HCT116 (cell line): ENCODE measurements at regions not wholly inside any gene's neighbourhood (a gene's known extent, or its start where the extent isn't known, plus 50 kb on each side); places are given as distances from the start of the nearest gene placed in this dataset.

Experiments used
- EZH2 ChIP-seq: fragments of 200-600 bp; sonication (generic); IDR thresholded peaks from 2 replicates; pipeline ENCODE4 v1.6.1; 2017; ENCODE audit warnings: antibody characterized with exemption, mixed run types
- POLR2A ChIP-seq: IDR thresholded peaks from 2 replicates; pipeline ENCODE4 v1.7.0; 2011; ENCODE audit warnings: borderline replicate concordance; ENCODE audit not compliant: insufficient read depth, insufficient read length; ENCODE audit errors: extremely low read depth
- TCF7L2 ChIP-seq: IDR thresholded peaks from 2 replicates; pipeline ENCODE4 v1.7.0; 2011; ENCODE audit warnings: borderline replicate concordance, inconsistent platforms; ENCODE audit not compliant: insufficient read depth, insufficient read length; ENCODE audit errors: extremely low read depth
- YY1 ChIP-seq: IDR thresholded peaks from 2 replicates; pipeline ENCODE4 v1.6.1; 2011; ENCODE audit warnings: low read length, low read depth, moderate library complexity, mild to moderate bottlenecking; ENCODE audit not compliant: insufficient replicate concordance; ENCODE audit errors: extremely low read depth
- TF ChIP-seq, protein P1 (sequence below): IDR thresholded peaks from 2 replicates; pipeline ENCODE4 v1.6.1; 2012; ENCODE audit warnings: low read depth
- TF ChIP-seq, protein P2 (sequence below), 3 experiments: fragments of 200-600 bp in 1 of 3; sonication (generic) in 1 of 3; IDR thresholded peaks in 2 of 3; conservative IDR thresholded peaks in 1 of 3; 2 replicates each; pipeline ENCODE4 v1.5.1; 2012 to 2017; ENCODE audit warnings: low read depth in 2 of 3, low read length in 2 of 3, antibody characterized with exemption in 1 of 3, borderline replicate concordance in 1 of 3, control low read depth in 1 of 3, mild to moderate bottlenecking in 1 of 3, mixed read lengths in 1 of 3, mixed run types in 1 of 3, moderate library complexity in 1 of 3; ENCODE audit not compliant: insufficient read depth in 1 of 3
- TF ChIP-seq, protein P3 (sequence below): IDR thresholded peaks from 2 replicates; pipeline ENCODE4 v1.6.1; 2011; ENCODE audit warnings: mild to moderate bottlenecking, low read length, moderate library complexity; ENCODE audit not compliant: insufficient replicate concordance; ENCODE audit errors: extremely low read depth

DNA sequence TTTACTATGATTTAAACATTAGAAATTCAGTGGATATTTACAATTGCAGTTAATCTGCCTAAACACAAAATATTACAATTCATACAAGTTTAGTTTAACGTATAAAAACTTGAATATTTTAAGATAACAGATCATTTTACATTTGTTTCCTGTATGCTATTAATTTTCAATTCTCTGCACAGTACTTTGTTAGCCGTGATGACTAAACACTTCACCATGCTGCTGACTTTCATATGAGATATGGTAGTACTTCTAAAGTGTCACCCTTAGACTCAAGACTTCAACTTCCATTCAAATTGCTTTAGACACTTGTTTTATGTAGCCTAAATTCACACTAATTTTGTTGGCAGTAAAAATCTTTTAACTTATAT is 1646.4 kb upstream of the ADGRL3 start:
- TF ChIP-seq POLR2A (no peak), YY1 (no peak), TCF7L2 (no peak), EZH2 (no peak)
- TF ChIP-seq, protein P1, sequence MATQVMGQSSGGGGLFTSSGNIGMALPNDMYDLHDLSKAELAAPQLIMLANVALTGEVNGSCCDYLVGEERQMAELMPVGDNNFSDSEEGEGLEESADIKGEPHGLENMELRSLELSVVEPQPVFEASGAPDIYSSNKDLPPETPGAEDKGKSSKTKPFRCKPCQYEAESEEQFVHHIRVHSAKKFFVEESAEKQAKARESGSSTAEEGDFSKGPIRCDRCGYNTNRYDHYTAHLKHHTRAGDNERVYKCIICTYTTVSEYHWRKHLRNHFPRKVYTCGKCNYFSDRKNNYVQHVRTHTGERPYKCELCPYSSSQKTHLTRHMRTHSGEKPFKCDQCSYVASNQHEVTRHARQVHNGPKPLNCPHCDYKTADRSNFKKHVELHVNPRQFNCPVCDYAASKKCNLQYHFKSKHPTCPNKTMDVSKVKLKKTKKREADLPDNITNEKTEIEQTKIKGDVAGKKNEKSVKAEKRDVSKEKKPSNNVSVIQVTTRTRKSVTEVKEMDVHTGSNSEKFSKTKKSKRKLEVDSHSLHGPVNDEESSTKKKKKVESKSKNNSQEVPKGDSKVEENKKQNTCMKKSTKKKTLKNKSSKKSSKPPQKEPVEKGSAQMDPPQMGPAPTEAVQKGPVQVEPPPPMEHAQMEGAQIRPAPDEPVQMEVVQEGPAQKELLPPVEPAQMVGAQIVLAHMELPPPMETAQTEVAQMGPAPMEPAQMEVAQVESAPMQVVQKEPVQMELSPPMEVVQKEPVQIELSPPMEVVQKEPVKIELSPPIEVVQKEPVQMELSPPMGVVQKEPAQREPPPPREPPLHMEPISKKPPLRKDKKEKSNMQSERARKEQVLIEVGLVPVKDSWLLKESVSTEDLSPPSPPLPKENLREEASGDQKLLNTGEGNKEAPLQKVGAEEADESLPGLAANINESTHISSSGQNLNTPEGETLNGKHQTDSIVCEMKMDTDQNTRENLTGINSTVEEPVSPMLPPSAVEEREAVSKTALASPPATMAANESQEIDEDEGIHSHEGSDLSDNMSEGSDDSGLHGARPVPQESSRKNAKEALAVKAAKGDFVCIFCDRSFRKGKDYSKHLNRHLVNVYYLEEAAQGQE, result no peak
- TF ChIP-seq, protein P2, sequence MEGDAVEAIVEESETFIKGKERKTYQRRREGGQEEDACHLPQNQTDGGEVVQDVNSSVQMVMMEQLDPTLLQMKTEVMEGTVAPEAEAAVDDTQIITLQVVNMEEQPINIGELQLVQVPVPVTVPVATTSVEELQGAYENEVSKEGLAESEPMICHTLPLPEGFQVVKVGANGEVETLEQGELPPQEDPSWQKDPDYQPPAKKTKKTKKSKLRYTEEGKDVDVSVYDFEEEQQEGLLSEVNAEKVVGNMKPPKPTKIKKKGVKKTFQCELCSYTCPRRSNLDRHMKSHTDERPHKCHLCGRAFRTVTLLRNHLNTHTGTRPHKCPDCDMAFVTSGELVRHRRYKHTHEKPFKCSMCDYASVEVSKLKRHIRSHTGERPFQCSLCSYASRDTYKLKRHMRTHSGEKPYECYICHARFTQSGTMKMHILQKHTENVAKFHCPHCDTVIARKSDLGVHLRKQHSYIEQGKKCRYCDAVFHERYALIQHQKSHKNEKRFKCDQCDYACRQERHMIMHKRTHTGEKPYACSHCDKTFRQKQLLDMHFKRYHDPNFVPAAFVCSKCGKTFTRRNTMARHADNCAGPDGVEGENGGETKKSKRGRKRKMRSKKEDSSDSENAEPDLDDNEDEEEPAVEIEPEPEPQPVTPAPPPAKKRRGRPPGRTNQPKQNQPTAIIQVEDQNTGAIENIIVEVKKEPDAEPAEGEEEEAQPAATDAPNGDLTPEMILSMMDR (IDR thresholded peaks at IDR 0.05 in 2 of 3, conservative IDR thresholded peaks at IDR 0.05 in 1 of 3; ENCODE audit: borderline replicate concordance in 1 of 3, insufficient read depth in 1 of 3, low read depth in 2 of 3, low read length in 2 of 3), result no peak
- TF ChIP-seq, protein P3, sequence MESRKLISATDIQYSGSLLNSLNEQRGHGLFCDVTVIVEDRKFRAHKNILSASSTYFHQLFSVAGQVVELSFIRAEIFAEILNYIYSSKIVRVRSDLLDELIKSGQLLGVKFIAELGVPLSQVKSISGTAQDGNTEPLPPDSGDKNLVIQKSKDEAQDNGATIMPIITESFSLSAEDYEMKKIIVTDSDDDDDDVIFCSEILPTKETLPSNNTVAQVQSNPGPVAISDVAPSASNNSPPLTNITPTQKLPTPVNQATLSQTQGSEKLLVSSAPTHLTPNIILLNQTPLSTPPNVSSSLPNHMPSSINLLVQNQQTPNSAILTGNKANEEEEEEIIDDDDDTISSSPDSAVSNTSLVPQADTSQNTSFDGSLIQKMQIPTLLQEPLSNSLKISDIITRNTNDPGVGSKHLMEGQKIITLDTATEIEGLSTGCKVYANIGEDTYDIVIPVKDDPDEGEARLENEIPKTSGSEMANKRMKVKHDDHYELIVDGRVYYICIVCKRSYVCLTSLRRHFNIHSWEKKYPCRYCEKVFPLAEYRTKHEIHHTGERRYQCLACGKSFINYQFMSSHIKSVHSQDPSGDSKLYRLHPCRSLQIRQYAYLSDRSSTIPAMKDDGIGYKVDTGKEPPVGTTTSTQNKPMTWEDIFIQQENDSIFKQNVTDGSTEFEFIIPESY, result no peak
